ENCODE measurements at regions not wholly inside any gene's neighbourhood (a gene's known extent, or its start where the extent isn't known, plus 50 kb on each side); places are given as distances from the start of the nearest gene placed in this dataset.

GRCh38 chr5:38124321-38124720 is 134.0 kb upstream of the EGFLAM start:
- TF ChIP-seq CTCF (conservative IDR thresholded peaks at IDR 0.05) = no peak
- TF ChIP-seq EZH2 (IDR thresholded peaks at IDR 0.05; ENCODE audit: low read depth) = no peak

All from PC-9 (cell line).